GM12878 (cell line): ENCODE measurements at regions not wholly inside any gene's neighbourhood (a gene's known extent, or its start where the extent isn't known, plus 50 kb on each side); places are given as distances from the start of the nearest gene placed in this dataset.

Experiments used
- ATAC-seq: fragments of 200-7000 bp; cut with Tn5 transposase; 3 replicates; pipeline ENCODE4 v1.9.1; 2020; ENCODE audit warnings: mild to moderate bottlenecking, moderate library complexity
- BruUV-seq: library from RNA; stranded (reverse); fragments of 400-500 nt; replicated peaks from 2 replicates; lab custom pipeline; 2021; lab: Mats Ljungman, UMichigan
- CTCF ChIA-PET: fragments of 300-600 bp; sonication (Branson Sonifier 250); formaldehyde crosslinking; extraction: SDS; loops from one replicate; lab custom pipeline; 2021; ENCODE audit warnings: inconsistent platforms; lab: Yijun Ruan, JAX
- POLR2A ChIA-PET: fragments of 350-600 bp; formaldehyde crosslinking; extraction: SDS; loops from one replicate; lab custom pipeline; 2021; ENCODE audit warnings: inconsistent platforms; lab: Charles Lee
- RAD21 ChIA-PET: fragments of 300-600 bp; sonication (Branson Sonifier 250); formaldehyde crosslinking; loops from one replicate; lab custom pipeline; 2023; ENCODE audit warnings: antibody characterized with exemption; ENCODE audit not compliant: unreplicated experiment; lab: Charles Lee
- SMC1A ChIA-PET: fragments of 300-600 bp; sonication (Branson Sonifier 250); formaldehyde crosslinking; loops from one replicate; lab custom pipeline; 2023; ENCODE audit not compliant: unreplicated experiment, uncharacterized antibody; lab: Charles Lee
- DNase-seq: peaks from one replicate; pipeline ENCODE4 v3.0.0-alpha.2; 2011; ENCODE audit warnings: low read depth, low spot score
- FAIRE-seq: peaks from 3 replicates; lab custom pipeline; 2011; peaks lifted over from hg19 to GRCh38; lab: Jason Lieb, UNC
- H2AFZ ChIP-seq: 2 replicates; pipeline ENCODE4 v1.6.0; 2011; ENCODE audit warnings: low read depth, low read length, control low read depth; ENCODE audit not compliant: control insufficient read depth
- H3K27ac ChIP-seq: 2 replicates; pipeline ENCODE4 v1.5.1; 2011; ENCODE audit warnings: control low read depth; ENCODE audit not compliant: control insufficient read depth, insufficient read depth
- H3K27me3 ChIP-seq, 2 experiments: replicated peaks in 1 of 2; 2 replicates each; pipeline versions ENCODE4 v1.6.0 to v1.6.1; 2011; ENCODE audit warnings: low read length in 1 of 2; ENCODE audit not compliant: control insufficient read depth in 2 of 2, insufficient read depth in 2 of 2
- H3K36me3 ChIP-seq, 2 experiments: 2 replicates each; pipeline ENCODE4 v1.5.1; 2011; ENCODE audit warnings: low read length in 1 of 2; ENCODE audit not compliant: control insufficient read depth in 2 of 2, insufficient read depth in 2 of 2
- H3K4me1 ChIP-seq: 2 replicates; pipeline ENCODE4 v1.6.1; 2011; ENCODE audit warnings: mild to moderate bottlenecking, low read length, moderate library complexity, mixed read lengths; ENCODE audit not compliant: control insufficient read depth, insufficient read depth
- H3K4me2 ChIP-seq: 2 replicates; pipeline ENCODE4 v1.6.0; 2011; ENCODE audit warnings: control low read depth; ENCODE audit not compliant: control insufficient read depth, insufficient read depth
- H3K4me3 ChIP-seq: fragments of 200-600 bp; sonication (generic); 2 replicates; pipeline ENCODE4 v1.5.1; 2016
- H3K79me2 ChIP-seq: 2 replicates; pipeline ENCODE4 v1.6.0; 2011; ENCODE audit warnings: low read length; ENCODE audit not compliant: control insufficient read depth, insufficient read depth
- H3K9ac ChIP-seq: 2 replicates; pipeline ENCODE4 v1.8.0; 2011; ENCODE audit warnings: low read length, control low read depth, mixed read lengths; ENCODE audit not compliant: control insufficient read depth, insufficient read depth
- H3K9me3 ChIP-seq: replicated peaks from 3 replicates; pipeline ENCODE4 v1.5.1; 2011; ENCODE audit warnings: mild to moderate bottlenecking, low read length; ENCODE audit not compliant: control insufficient read depth, insufficient read depth
- H4K20me1 ChIP-seq: 2 replicates; pipeline ENCODE4 v1.6.0; 2011; ENCODE audit not compliant: control insufficient read depth, insufficient read depth
- ATF7 ChIP-seq: fragments of 450-650 bp; IDR thresholded peaks from 2 replicates; pipeline ENCODE4 v1.6.1; 2016; ENCODE audit warnings: low read depth, mild to moderate bottlenecking
- BHLHE40 ChIP-seq, 2 experiments: fragments of 450-650 bp in 1 of 2; IDR thresholded peaks; 2 replicates each; pipeline ENCODE4 v1.6.1; 2011 to 2017; ENCODE audit warnings: low read depth in 2 of 2, borderline replicate concordance in 1 of 2, improper control_type of control experiment in 1 of 2, low read length in 1 of 2, mild to moderate bottlenecking in 1 of 2
- CBX3 ChIP-seq: fragments of 200-600 bp; sonication (generic); IDR thresholded peaks from 2 replicates; pipeline ENCODE4 v1.6.1; 2016; ENCODE audit warnings: low read depth, borderline replicate concordance
- CHD1 ChIP-seq: IDR thresholded peaks from 2 replicates; pipeline ENCODE4 v1.6.1; 2012; ENCODE audit warnings: low read depth, low read length, improper control_type of control experiment
- GABPA ChIP-seq: IDR thresholded peaks from 2 replicates; pipeline ENCODE4 v1.6.1; 2014; ENCODE audit warnings: antibody characterized with exemption, low read depth, mild to moderate bottlenecking, inconsistent platforms
- IRF3 ChIP-seq: fragments of 450-650 bp; IDR thresholded peaks from 2 replicates; pipeline ENCODE4 v1.6.1; 2014; ENCODE audit warnings: mild to moderate bottlenecking
- IRF4 ChIP-seq: IDR thresholded peaks from 2 replicates; pipeline ENCODE4 v1.6.1; 2011; ENCODE audit warnings: low read depth, low read length
- MEF2B ChIP-seq: fragments of 450-650 bp; IDR thresholded peaks from 2 replicates; pipeline ENCODE4 v1.6.1; 2018; ENCODE audit warnings: mild to moderate bottlenecking, moderate library complexity; ENCODE audit not compliant: partially characterized antibody, poor library complexity, severe bottlenecking
- NFYB ChIP-seq: IDR thresholded peaks from 2 replicates; pipeline ENCODE4 v1.6.1; 2011; ENCODE audit warnings: low read depth, mild to moderate bottlenecking, low read length, improper control_type of control experiment, moderate library complexity; ENCODE audit not compliant: insufficient read depth
- RELA ChIP-seq: fragments of 450-650 bp; IDR thresholded peaks from 2 replicates; pipeline ENCODE4 v1.8.0; 2014; ENCODE audit warnings: borderline replicate concordance; ENCODE audit not compliant: partially characterized antibody
- TCF7 ChIP-seq: IDR thresholded peaks from 2 replicates; pipeline ENCODE4 v1.6.1; 2014; ENCODE audit warnings: antibody characterized with exemption, borderline replicate concordance
- ZNF384 ChIP-seq: IDR thresholded peaks from 2 replicates; pipeline ENCODE4 v1.6.1; 2012; ENCODE audit warnings: low read depth, mild to moderate bottlenecking, low read length, improper control_type of control experiment, borderline replicate concordance
- ZNF592 ChIP-seq: fragments of 450-650 bp; IDR thresholded peaks from 2 replicates; pipeline ENCODE4 v1.6.1; 2017; ENCODE audit warnings: mild to moderate bottlenecking, moderate library complexity
- WGBS: methylation state at CpG from one replicate; pipeline ENCODE4 v1.1.6; 2016; ENCODE audit warnings: low lambda C conversion rate; ENCODE audit not compliant: insufficient replicate concordance, insufficient coverage; ENCODE audit errors: missing lambda C conversion rate; 5-methylcytosine and 5-hydroxymethylcytosine counted together
- in situ Hi-C: fragments of 300-500 bp; cut with MboI; formaldehyde crosslinking; loops from 9 replicates; pipeline ENCODE4 v1.14.3; 2018; ENCODE audit warnings: mixed read lengths
- intact Hi-C: fragments of 100-400 bp; cut with micrococcal nuclease; formaldehyde crosslinking; loops from one replicate; pipeline ENCODE4 v1.14.2; 2022; ENCODE audit not compliant: unreplicated experiment

DNA sequence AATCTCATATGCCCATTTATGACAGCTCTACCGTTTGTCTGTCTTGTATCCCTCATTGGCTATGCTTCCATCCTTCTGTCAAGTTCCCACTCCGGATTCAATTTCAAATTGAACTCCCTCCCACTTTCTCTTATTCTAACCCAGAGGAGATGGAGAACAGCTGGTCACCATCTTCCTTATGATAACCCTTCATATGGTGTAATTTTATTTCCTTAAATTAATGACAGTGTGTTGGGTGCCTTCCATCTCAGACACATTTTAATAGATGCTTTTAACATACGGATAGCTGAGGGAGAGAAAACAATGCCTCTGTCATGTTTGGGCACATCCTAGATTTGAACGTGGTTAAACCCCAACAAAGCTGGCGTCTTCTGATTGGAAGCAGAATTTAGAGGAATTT is 103.0 kb upstream of the PLXNA2 start:
- ChIA-PET RAD21 (no interaction called here), SMC1A (interaction anchor here (1.1 kb wide), 1 partner anchor 11 kb away, joined by 3 read pairs; no protein-coding TSS in a partner anchor), POLR2A (no interaction called here), CTCF (no interaction called here)
- H3K36me3 ChIP-seq: no peaks in the 10 kb centered on the region
- no peaks in the 10 kb centered on the region; a peak in 1 of 4 replicates for H3K27me3 ChIP-seq
- no peak for ATAC-seq
- H3K79me2 ChIP-seq: no peaks in the 10 kb centered on the region
- no peak overlapping the region for H3K9ac ChIP-seq
- H3K4me2 ChIP-seq: no peak overlapping the region
- no TSS peak for BruUV-seq
- H2AFZ ChIP-seq: no peak overlapping the region
- DNase-seq: no peak
- H3K9me3 ChIP-seq: no peaks in the 10 kb centered on the region
- TF ChIP-seq MEF2B (no peak), ZNF384 (no peak), BHLHE40 (IDR thresholded peaks at IDR 0.05; ENCODE audit: borderline replicate concordance in 1 of 2, low read depth in 2 of 2, low read length in 1 of 2) (no peak), RELA (no peak), CHD1 (no peak), IRF3 (no peak), ZNF592 (no peak), TCF7 (no peak), NFYB (no peak), ATF7 (no peak), IRF4 (no peak), CBX3 (no peak), GABPA (no peak)
- intact Hi-C loops (no loop called here), in situ Hi-C loops (no loop called here)
- whole genome bisulfite sequencing: 26% methylated on average over 5 of the region's 5 CpGs
- H3K27ac ChIP-seq: no peak overlapping the region
- no peaks in the 10 kb centered on the region for H3K4me1 ChIP-seq
- H4K20me1 ChIP-seq: no peaks in the 10 kb centered on the region
- no peak for FAIRE-seq
- no peak overlapping the region for H3K4me3 ChIP-seq
